HEK293 (cell line): ENCODE measurements at regions not wholly inside any gene's neighbourhood (a gene's known extent, or its start where the extent isn't known, plus 50 kb on each side); places are given as distances from the start of the nearest gene placed in this dataset.

ENCODE experiments used
- CTCF ChIA-PET: fragments of 350-600 bp; formaldehyde crosslinking; extraction: SDS; loops from one replicate; lab custom pipeline; 2021; ENCODE audit warnings: antibody characterized with exemption; lab: Yijun Ruan, JAX
- POLR2A ChIA-PET: fragments of 300-600 bp; formaldehyde crosslinking; extraction: SDS; loops from one replicate; lab custom pipeline; 2020; ENCODE audit warnings: antibody characterized with exemption, inconsistent platforms; lab: Yijun Ruan, JAX
- H3K27ac ChIP-seq: fragments of 200-500 bp; sonication (Bioruptor generic); 2 replicates; pipeline ENCODE4 v1.5.1; 2014; ENCODE audit warnings: low read depth, low read length, control low read depth, inconsistent platforms; ENCODE audit errors: extremely low read depth
- H3K36me3 ChIP-seq, 2 experiments: fragments of 200-500 bp in 1 of 2; sonication (Bioruptor generic) in 1 of 2; 1 replicate in 1 of 2; 2 replicates in 1 of 2; pipeline ENCODE4 v1.5.1; 2014 to 2017; ENCODE audit warnings: inconsistent platforms in 2 of 2, low read length in 2 of 2; ENCODE audit not compliant: control insufficient read depth in 2 of 2, insufficient read depth in 1 of 2
- H3K4me1 ChIP-seq: fragments of 200-500 bp; sonication (Bioruptor generic); 2 replicates; pipeline ENCODE4 v1.5.1; 2014; ENCODE audit warnings: mild to moderate bottlenecking, low read length, inconsistent platforms; ENCODE audit not compliant: control insufficient read depth, insufficient read depth
- H3K4me3 ChIP-seq: 2 replicates; pipeline ENCODE4 v1.5.1; 2011; ENCODE audit warnings: low read depth, mild to moderate bottlenecking, control low read depth, low read length, moderate library complexity
- H3K9me3 ChIP-seq: fragments of 200-500 bp; sonication (Bioruptor generic); 2 replicates; pipeline ENCODE4 v1.5.1; 2014; ENCODE audit warnings: low read depth, low read length, inconsistent platforms; ENCODE audit not compliant: control insufficient read depth, insufficient read depth
- ATF2 ChIP-seq: fragments of 450-650 bp; formaldehyde crosslinking; IDR thresholded peaks from 2 replicates; pipeline ENCODE4 v1.5.1; 2016; ENCODE audit warnings: missing biosample characterization, missing genetic modification characterization, low read depth
- GLI4 ChIP-seq: fragments of 450-650 bp; formaldehyde crosslinking; IDR thresholded peaks from 2 replicates; pipeline ENCODE4 v1.5.1; 2016; ENCODE audit warnings: missing biosample characterization, missing genetic modification characterization
- HOXA7 ChIP-seq: sonication (generic); formaldehyde crosslinking; IDR thresholded peaks from 2 replicates; pipeline ENCODE4 v1.8.1; 2022; ENCODE audit warnings: missing genetic modification reagents, borderline replicate concordance
- MYNN ChIP-seq: fragments of 450-650 bp; formaldehyde crosslinking; IDR thresholded peaks from 2 replicates; pipeline ENCODE4 v1.5.1; 2016; ENCODE audit warnings: missing biosample characterization, missing genetic modification characterization, borderline replicate concordance
- PBX3 ChIP-seq: sonication (generic); formaldehyde crosslinking; IDR thresholded peaks from 2 replicates; pipeline ENCODE4 v1.8.1; 2022; ENCODE audit warnings: mild to moderate bottlenecking, moderate library complexity, missing genetic modification reagents
- SCRT1 ChIP-seq: fragments of 450-650 bp; formaldehyde crosslinking; IDR thresholded peaks from 2 replicates; pipeline ENCODE4 v1.5.1; 2016; ENCODE audit warnings: missing biosample characterization, missing genetic modification characterization, borderline replicate concordance
- SCRT2 ChIP-seq: fragments of 450-650 bp; formaldehyde crosslinking; IDR thresholded peaks from 2 replicates; pipeline ENCODE4 v1.5.1; 2016; ENCODE audit warnings: missing biosample characterization, missing genetic modification characterization
- ZNF114 ChIP-seq: fragments of 450-650 bp; formaldehyde crosslinking; IDR thresholded peaks from 2 replicates; pipeline ENCODE4 v1.5.0; 2017; ENCODE audit warnings: missing biosample characterization, missing genetic modification characterization
- ZNF169 ChIP-seq: fragments of 450-650 bp; formaldehyde crosslinking; IDR thresholded peaks from 2 replicates; pipeline ENCODE4 v1.5.1; 2016; ENCODE audit warnings: missing biosample characterization, missing genetic modification characterization
- ZNF18 ChIP-seq: fragments of 450-650 bp; formaldehyde crosslinking; IDR thresholded peaks from 2 replicates; pipeline ENCODE4 v1.5.1; 2016; ENCODE audit warnings: missing biosample characterization, missing genetic modification characterization
- ZNF202 ChIP-seq: fragments of 450-650 bp; formaldehyde crosslinking; IDR thresholded peaks from 2 replicates; pipeline ENCODE4 v1.5.1; 2016; ENCODE audit warnings: missing biosample characterization, missing genetic modification characterization, borderline replicate concordance
- ZNF214 ChIP-seq: fragments of 450-650 bp; formaldehyde crosslinking; IDR thresholded peaks from 2 replicates; pipeline ENCODE4 v1.5.1; 2017; ENCODE audit warnings: missing biosample characterization, mild to moderate bottlenecking, missing genetic modification characterization, borderline replicate concordance
- ZNF404 ChIP-seq: fragments of 450-650 bp; formaldehyde crosslinking; IDR thresholded peaks from 2 replicates; pipeline ENCODE4 v1.5.1; 2017; ENCODE audit warnings: missing biosample characterization, missing genetic modification characterization
- ZNF416 ChIP-seq: fragments of 450-650 bp; formaldehyde crosslinking; IDR thresholded peaks from 2 replicates; pipeline ENCODE4 v1.5.1; 2016; ENCODE audit warnings: missing biosample characterization, missing genetic modification characterization
- ZNF501 ChIP-seq: fragments of 450-650 bp; formaldehyde crosslinking; IDR thresholded peaks from 2 replicates; pipeline ENCODE4 v1.5.1; 2016; ENCODE audit warnings: missing biosample characterization, missing genetic modification characterization
- ZNF518A ChIP-seq: fragments of 450-650 bp; formaldehyde crosslinking; conservative IDR thresholded peaks from 2 replicates; pipeline ENCODE4 v1.5.1; 2016; ENCODE audit warnings: low read depth, missing biosample characterization, missing genetic modification characterization
- ZNF558 ChIP-seq: fragments of 450-650 bp; formaldehyde crosslinking; IDR thresholded peaks from 2 replicates; pipeline ENCODE4 v1.5.1; 2016; ENCODE audit warnings: missing biosample characterization, missing genetic modification characterization
- ZNF654 ChIP-seq: fragments of 450-650 bp; formaldehyde crosslinking; IDR thresholded peaks from 2 replicates; pipeline ENCODE4 v1.5.1; 2016; ENCODE audit warnings: low read depth, missing biosample characterization, missing genetic modification characterization
- ZNF701 ChIP-seq: fragments of 450-650 bp; formaldehyde crosslinking; IDR thresholded peaks from 2 replicates; pipeline ENCODE4 v1.5.1; 2016; ENCODE audit warnings: missing biosample characterization, missing genetic modification characterization
- ZNF837 ChIP-seq: fragments of 450-650 bp; formaldehyde crosslinking; IDR thresholded peaks from 2 replicates; pipeline ENCODE4 v1.5.1; 2016; ENCODE audit warnings: missing biosample characterization, missing genetic modification characterization
- ZSCAN30 ChIP-seq: fragments of 450-650 bp; IDR thresholded peaks from 2 replicates; pipeline ENCODE4 v1.5.1; 2018; ENCODE audit warnings: missing biosample characterization, mild to moderate bottlenecking, missing genetic modification characterization, moderate library complexity

GRCh38 chr11:81278991-81279390, 1454.7 kb downstream of the FAM181B start:
- ChIA-PET CTCF (no interaction called here), POLR2A (no interaction called here)
- no peaks in the 10 kb centered on the region for H3K36me3 ChIP-seq
- no peak overlapping the region for H3K27ac ChIP-seq
- no peak overlapping the region for H3K4me3 ChIP-seq
- no peaks in the 10 kb centered on the region for H3K4me1 ChIP-seq
- H3K9me3 ChIP-seq = no peaks in the 10 kb centered on the region
- no peak for TF ChIP-seq SCRT2 (tag by site-specific recombination)
- no peak for TF ChIP-seq ZNF169 (tag by site-specific recombination)
- no peak for TF ChIP-seq ZNF404 (tag by site-specific recombination)

- ChIA-PET CTCF (no interaction called here), POLR2A (no interaction called here)
- no peak for TF ChIP-seq ZNF501 (tag by site-specific recombination)
- TF ChIP-seq ATF2 (tag by site-specific recombination) = no peak
- TF ChIP-seq SCRT1 (tag by site-specific recombination) = no peak
- TF ChIP-seq ZNF214 (tag by site-specific recombination) = no peak
- no peak for TF ChIP-seq ZNF518A (tag by site-specific recombination)
- no peak for TF ChIP-seq ZNF654 (tag by site-specific recombination)
- no peak for TF ChIP-seq SCRT2 (tag by site-specific recombination)
- TF ChIP-seq ZNF114 (tag by site-specific recombination) = no peak
- no peak for TF ChIP-seq ZNF202 (tag by site-specific recombination)
- no peak for TF ChIP-seq ZNF416 (tag by site-specific recombination)
- Histone ChIP-seq H3K4me3 (no peak overlapping the region), H3K27ac (no peak overlapping the region), H3K36me3 (no peaks in the 10 kb centered on the region), H3K9me3 (no peaks in the 10 kb centered on the region), H3K4me1 (no peaks in the 10 kb centered on the region)
These were observed 1463.0 kb downstream of the FAM181B start for GRCh38 chr11:81270686-81271085.

- no peak overlapping the region for H3K4me3 ChIP-seq
- no peaks in the 10 kb centered on the region for H3K9me3 ChIP-seq
- CTCF ChIA-PET = no interaction called here
- no peaks in the 10 kb centered on the region for H3K36me3 ChIP-seq
- H3K27ac ChIP-seq = no peak overlapping the region
- POLR2A ChIA-PET = no interaction called here
- no peaks in the 10 kb centered on the region for H3K4me1 ChIP-seq
- TF ChIP-seq ZNF837 (tag by site-specific recombination) (no peak), ZNF18 (tag by site-specific recombination) (no peak), ZSCAN30 (tag by site-specific recombination) (no peak), GLI4 (tag by site-specific recombination) (no peak), HOXA7 (CRISPR knock-in tag) (no peak), PBX3 (CRISPR knock-in tag) (no peak), ZNF558 (tag by site-specific recombination) (no peak), MYNN (tag by site-specific recombination) (no peak), ZNF701 (tag by site-specific recombination) (no peak)
These were observed 1466.4 kb downstream of the FAM181B start for GRCh38 chr11:81267246-81267645.
